ENCODE measurements at regions not wholly inside any gene's neighbourhood (a gene's known extent, or its start where the extent isn't known, plus 50 kb on each side); places are given as distances from the start of the nearest gene placed in this dataset.
"Not testable (repeated sequence)": the region's sequence is repeated elsewhere in the genome, so short reads cannot be mapped to it uniquely, and the experiment has no call there.

DNA sequence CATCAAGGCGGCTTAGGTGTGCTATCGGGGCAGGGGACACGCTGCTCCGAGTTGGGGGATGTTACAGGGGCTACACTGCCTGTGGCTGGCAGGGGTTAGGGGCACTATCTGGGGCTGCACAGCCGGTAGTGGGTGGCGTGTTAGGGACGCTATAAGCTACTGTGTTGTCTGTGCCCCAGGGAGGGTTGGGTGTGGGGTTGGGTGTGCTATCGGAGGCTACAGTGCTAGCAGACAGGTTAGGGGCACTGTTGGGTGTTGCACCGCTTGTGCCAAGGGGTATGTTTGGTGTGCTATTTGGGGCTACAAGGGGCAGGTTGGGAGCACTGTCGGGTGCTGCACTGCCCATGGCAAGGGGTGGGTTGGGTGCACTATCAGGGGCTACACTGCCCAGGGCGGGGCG lies 120.2 kb upstream of the VPREB1 start:
- H3K36me3 Mint-ChIP-seq, result no peaks in the 10 kb centered on the region
- H3K4me3 Mint-ChIP-seq, result no peak overlapping the region
- H3K9me3 Mint-ChIP-seq (ENCODE audit: low read depth), result no peaks in the 10 kb centered on the region
- H3K27me3 Mint-ChIP-seq, result peaks cover 10% of the 10 kb centered on the region
- no peak overlapping the region for H3K27ac Mint-ChIP-seq
- no peaks in the 10 kb centered on the region for H3K4me1 Mint-ChIP-seq (ENCODE audit: low read depth)

DNA sequence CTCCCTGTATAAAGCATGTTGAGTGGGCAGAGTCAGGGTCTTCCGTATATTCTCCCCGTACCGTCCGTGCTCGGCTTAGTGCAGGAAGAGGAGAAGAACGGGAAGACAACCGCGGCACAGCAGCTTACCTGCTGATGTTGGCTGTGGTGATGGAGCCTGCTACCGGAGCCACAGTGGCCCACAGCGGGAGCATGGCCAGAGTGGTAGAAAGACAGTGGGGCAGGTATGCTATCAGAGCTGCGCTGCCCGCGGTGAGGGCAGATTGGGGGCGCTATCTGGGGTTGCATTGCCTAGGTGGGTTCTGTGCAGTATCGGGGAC lies 120.7 kb upstream of the VPREB1 start:
- H3K27ac Mint-ChIP-seq, result no peak overlapping the region
- no peaks in the 10 kb centered on the region for H3K9me3 Mint-ChIP-seq (ENCODE audit: low read depth)
- no peaks in the 10 kb centered on the region for H3K4me1 Mint-ChIP-seq (ENCODE audit: low read depth)
- peaks cover 15% of the 10 kb centered on the region for H3K27me3 Mint-ChIP-seq
- H3K4me3 Mint-ChIP-seq, result no peak overlapping the region
- no peaks in the 10 kb centered on the region for H3K36me3 Mint-ChIP-seq

DNA sequence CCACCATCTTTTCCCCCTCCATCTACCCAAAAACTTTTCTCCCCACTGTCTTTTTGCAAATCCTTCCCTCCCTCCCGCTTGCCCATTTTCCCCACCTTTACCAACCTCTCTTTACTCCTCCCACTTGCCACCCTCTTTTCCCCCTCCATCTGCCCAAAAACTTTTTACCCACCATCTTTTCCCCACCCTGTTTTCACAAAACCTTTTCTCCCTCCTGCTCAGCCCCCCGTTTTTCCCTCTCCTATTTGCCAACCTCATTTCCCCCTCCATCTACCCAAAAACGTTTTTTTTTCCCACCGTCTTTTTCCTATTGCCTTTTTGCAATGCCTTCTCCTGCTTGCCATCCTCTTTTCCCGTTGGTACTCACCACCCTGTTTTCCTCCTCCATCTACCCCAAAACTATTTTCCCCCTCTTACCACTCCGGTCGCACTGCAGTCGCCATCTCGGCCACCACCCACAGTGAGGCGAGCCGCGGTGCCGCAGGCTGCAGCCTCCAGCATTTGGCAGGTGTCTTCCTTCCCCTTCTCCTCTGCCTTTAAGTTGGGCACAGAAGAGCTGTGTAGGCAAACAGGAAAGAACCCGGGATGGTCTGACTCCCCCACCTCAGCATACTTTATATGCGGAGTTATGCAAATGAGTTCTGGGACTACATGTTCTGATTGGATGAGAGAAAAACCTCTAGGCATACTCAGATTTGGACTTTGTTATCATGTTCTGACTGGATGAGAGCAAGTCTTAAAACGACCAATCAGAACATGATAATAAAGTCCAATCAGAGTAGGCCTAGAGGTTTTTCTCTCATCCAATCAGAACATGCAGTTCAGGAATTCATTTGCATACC lies 121.2 kb upstream of the VPREB1 start:
- H3K27ac Mint-ChIP-seq, result no peak overlapping the region

GRCh38 chr22:22122348-22123117 lies 122.1 kb upstream of the VPREB1 start:
- H3K27ac Mint-ChIP-seq, result no peak overlapping the region
- H3K4me3 Mint-ChIP-seq, result no peak overlapping the region
- H3K9me3 Mint-ChIP-seq (ENCODE audit: low read depth), result no peaks in the 10 kb centered on the region
- H3K27me3 Mint-ChIP-seq, result peaks cover 20% of the 10 kb centered on the region
- H3K36me3 Mint-ChIP-seq, result no peaks in the 10 kb centered on the region
- H3K4me1 Mint-ChIP-seq (ENCODE audit: low read depth), result peaks cover 3% of the 10 kb centered on the region

More for the DNA sequence above, 121.2 kb upstream of the VPREB1 start:
- H3K4me3 Mint-ChIP-seq, result no peak overlapping the region
- H3K4me1 Mint-ChIP-seq (ENCODE audit: low read depth), result peaks cover 2% of the 10 kb centered on the region
- H3K27me3 Mint-ChIP-seq, result peaks cover 18% of the 10 kb centered on the region
- H3K9me3 Mint-ChIP-seq (ENCODE audit: low read depth), result no peaks in the 10 kb centered on the region
- H3K36me3 Mint-ChIP-seq, result no peaks in the 10 kb centered on the region

DNA sequence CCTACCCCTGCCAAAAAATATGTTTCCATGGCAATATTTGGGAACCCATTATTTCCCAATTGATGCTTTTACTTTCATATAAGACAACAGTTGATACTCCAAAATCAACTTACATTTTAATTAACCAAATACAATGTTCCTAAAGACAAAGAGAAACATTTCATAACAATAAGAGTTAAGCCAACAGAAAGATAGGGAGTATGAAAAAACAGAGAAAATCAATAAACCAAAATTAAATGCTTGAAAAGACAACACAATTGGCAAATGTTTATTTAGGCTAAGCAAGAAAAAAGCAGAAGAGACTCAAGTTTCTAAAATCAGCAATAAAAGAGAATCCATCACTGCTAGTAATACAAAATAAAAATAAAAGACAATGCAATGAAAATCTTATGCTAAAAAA lies 123.1 kb upstream of the VPREB1 start:
- Mint-ChIP-seq H3K27me3 (peaks cover 22% of the 10 kb centered on the region), H3K4me3 (no peak overlapping the region), H3K9me3 (ENCODE audit: low read depth) (no peaks in the 10 kb centered on the region), H3K4me1 (ENCODE audit: low read depth) (peaks cover 3% of the 10 kb centered on the region), H3K27ac (no peak overlapping the region), H3K36me3 (no peaks in the 10 kb centered on the region)

DNA sequence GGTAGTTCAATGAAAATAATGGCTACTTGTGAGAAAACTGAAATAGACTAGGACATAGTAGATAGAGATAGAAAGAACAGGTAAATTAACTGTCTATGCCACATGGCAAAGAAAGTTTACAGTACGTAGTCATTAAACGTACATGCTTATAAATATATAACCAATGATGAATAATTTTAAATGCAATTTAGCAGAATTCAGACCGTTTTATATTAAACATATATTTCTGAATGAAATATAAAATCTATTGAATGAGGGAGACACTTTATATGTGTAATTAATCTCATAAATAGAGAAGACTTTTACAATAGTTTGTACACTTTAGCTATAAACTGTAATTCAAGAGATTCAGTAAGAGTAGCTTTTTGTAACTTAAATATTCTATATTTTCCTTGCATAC lies 124.4 kb upstream of the VPREB1 start:
- Mint-ChIP-seq H3K4me3 (no peak overlapping the region), H3K9me3 (ENCODE audit: low read depth) (no peaks in the 10 kb centered on the region), H3K4me1 (ENCODE audit: low read depth) (peaks cover 3% of the 10 kb centered on the region), H3K36me3 (no peaks in the 10 kb centered on the region), H3K27ac (no peak overlapping the region), H3K27me3 (peaks cover 22% of the 10 kb centered on the region)

- Mint-ChIP-seq H3K4me3 (no peak overlapping the region), H3K27ac (no peak overlapping the region), H3K4me1 (ENCODE audit: low read depth) (peaks cover 3% of the 10 kb centered on the region), H3K9me3 (ENCODE audit: low read depth) (no peaks in the 10 kb centered on the region), H3K27me3 (peaks cover 22% of the 10 kb centered on the region), H3K36me3 (no peaks in the 10 kb centered on the region)
Measured at GRCh38 chr22:22118987-22119386, 125.6 kb upstream of the VPREB1 start.

DNA sequence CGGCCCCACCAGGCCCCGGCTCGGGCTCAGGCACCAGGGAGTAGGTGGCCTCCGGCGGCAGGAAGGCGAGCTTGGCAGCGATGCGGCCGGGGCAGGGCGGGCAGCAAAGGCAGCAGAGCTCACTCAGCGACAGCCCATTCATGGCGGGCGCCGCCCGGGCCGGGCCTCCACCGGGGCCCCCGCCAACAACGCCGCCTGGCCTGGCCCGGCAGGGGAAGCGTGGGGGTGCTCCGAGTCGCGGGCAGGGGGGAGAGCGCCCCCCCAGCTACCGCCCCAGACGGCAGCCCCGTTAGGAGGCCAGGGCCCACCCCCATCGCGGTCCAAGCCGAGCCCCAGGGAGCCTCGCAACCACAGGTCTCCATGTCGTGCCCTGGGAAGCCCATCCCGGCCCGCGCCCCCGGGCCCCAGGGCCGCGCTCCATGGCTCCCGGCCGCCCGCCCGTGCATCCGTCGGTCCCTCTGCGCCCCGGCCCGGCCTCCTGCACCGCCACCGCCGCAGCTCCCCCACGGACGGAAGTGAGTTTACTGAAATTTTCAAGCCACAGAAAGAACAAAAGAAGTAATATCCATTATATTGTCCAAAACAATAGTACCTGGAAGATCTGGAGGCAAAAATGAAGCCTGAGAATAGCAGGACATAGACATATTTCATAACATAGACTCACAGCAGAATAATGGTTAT lies 126.6 kb upstream of the VPREB1 start:
- Mint-ChIP-seq H3K4me3 (peak overlapping the region; percentile 66), H3K27me3 (peaks cover 21% of the 10 kb centered on the region)
- not testable (repeated sequence) for H3K4me1 Mint-ChIP-seq (ENCODE audit: low read depth); H3K27ac Mint-ChIP-seq; H3K36me3 Mint-ChIP-seq; H3K9me3 Mint-ChIP-seq (ENCODE audit: low read depth)

GRCh38 chr22:22116997-22117770 lies 127.4 kb upstream of the VPREB1 start:
- H3K4me1 Mint-ChIP-seq (ENCODE audit: low read depth); H3K27ac Mint-ChIP-seq; H3K36me3 Mint-ChIP-seq; H3K9me3 Mint-ChIP-seq (ENCODE audit: low read depth): not testable (repeated sequence)
- Mint-ChIP-seq H3K4me3 (peak overlapping the region; percentile 59), H3K27me3 (peaks cover 21% of the 10 kb centered on the region)

DNA sequence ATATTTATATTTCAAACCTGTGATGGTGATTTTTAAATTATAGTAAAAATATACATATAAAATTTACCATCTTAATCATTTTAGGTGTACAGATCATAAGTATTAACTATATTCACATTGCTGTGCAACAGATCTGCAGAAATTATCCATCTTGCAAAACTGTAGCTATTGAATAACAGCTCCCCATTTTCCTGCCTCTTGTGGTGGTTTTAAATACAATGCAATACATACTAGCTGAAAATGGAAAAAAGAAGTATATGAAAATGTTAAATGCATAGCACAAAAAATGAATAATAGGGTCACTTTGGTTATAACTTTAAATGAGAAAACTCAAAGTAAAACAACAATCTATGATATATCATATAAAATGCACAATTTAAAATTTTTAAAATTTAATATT lies 130.9 kb upstream of the VPREB1 start:
- Mint-ChIP-seq H3K27ac (no peak overlapping the region), H3K4me1 (ENCODE audit: low read depth) (peaks cover 11% of the 10 kb centered on the region), H3K36me3 (no peaks in the 10 kb centered on the region), H3K9me3 (ENCODE audit: low read depth) (no peaks in the 10 kb centered on the region), H3K27me3 (peaks cover 8% of the 10 kb centered on the region), H3K4me3 (no peak overlapping the region)

DNA sequence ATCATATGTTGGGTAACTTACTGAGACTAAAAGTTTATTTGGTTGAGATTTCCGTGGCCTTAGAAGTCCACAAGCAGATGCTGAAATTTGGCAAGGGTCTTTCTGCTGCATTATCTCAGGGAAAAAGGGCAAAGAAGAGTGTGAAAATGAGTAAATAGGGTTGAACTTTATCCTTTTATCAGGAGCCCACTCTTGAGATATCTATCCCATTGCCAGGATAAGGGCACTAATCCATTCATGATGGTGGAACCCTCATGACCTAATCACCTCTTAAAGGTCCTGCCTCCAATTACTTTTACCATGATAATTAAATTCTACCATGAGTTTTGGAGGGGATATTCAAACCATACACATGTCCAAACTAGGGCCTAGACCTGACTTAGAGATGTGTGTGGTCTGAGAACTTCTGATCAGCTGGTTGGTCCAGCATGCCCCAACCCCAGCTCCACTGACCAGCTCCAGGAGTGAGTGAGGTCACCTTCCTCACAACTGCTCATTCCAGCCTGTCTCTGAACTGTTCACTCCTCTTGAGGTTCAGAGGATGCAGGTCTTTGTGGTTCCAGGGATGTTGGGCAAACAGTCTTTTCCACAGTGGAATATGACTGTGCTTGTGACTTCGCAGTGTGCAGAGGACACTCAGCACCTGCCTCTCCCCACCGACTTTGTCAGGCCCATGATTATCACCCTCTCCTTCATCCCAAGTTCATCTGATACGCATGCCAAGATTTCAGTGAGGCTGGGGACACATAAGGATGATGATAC lies 130.1 kb upstream of the TOP3B start:
- Mint-ChIP-seq H3K27me3 (peaks cover 2% of the 10 kb centered on the region), H3K27ac (no peak overlapping the region), H3K9me3 (ENCODE audit: low read depth) (no peaks in the 10 kb centered on the region), H3K4me3 (no peak overlapping the region), H3K36me3 (no peaks in the 10 kb centered on the region), H3K4me1 (ENCODE audit: low read depth) (peaks cover 8% of the 10 kb centered on the region)

DNA sequence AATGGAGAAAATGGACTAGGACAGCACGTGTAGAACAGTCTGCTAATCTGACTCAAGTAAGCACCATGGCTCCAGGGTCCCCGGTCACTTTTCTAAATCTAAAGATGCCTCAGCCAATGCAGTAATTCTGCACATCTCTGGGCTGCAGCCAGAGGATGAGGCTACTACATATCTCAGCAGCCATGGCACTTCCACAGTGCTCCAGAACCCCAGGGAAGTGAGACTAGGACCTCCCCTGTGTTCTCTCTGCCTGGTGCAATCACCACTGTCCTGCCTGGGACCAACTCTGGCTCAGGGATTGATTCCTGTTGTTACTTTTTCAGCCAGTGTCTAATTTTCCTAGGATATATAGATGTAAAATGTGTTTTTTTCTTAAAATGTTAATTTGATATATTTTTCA lies 129.4 kb upstream of the TOP3B start:
- Mint-ChIP-seq H3K4me1 (ENCODE audit: low read depth) (peaks cover 8% of the 10 kb centered on the region), H3K9me3 (ENCODE audit: low read depth) (no peaks in the 10 kb centered on the region), H3K27ac (no peak overlapping the region), H3K36me3 (no peaks in the 10 kb centered on the region), H3K4me3 (no peak overlapping the region), H3K27me3 (no peaks in the 10 kb centered on the region)

GRCh38 chr22:22111267-22111751 lies 128.7 kb upstream of the TOP3B start:
- Mint-ChIP-seq H3K27ac (no peak overlapping the region), H3K4me1 (ENCODE audit: low read depth) (peaks cover 8% of the 10 kb centered on the region), H3K27me3 (no peaks in the 10 kb centered on the region), H3K9me3 (ENCODE audit: low read depth) (no peaks in the 10 kb centered on the region), H3K4me3 (no peak overlapping the region), H3K36me3 (no peaks in the 10 kb centered on the region)
